Body of pancreas (tissue), 4 donors: ENCODE measurements at regions not wholly inside any gene's neighbourhood (a gene's known extent, or its start where the extent isn't known, plus 50 kb on each side); places are given as distances from the start of the nearest gene placed in this dataset.
A peak's percentile ranks its signal among the peaks of the same experiment; 100 is the strongest.
"Not testable (repeated sequence)": the region's sequence is repeated elsewhere in the genome, so short reads cannot be mapped to it uniquely, and the experiment has no call there.

Source experiments
- ATAC-seq: fragments of 150-250 bp; one replicate; pipeline ENCODE4 v1.9.1; 2016
- DNase-seq, 4 donors: peaks; one replicate each; pipeline ENCODE4 v3.0.0-alpha.2; 2019
- H3K27ac ChIP-seq, 4 donors: fragments of 200-600 bp; sonication (generic); 1 replicate in 3 of 4; 2 replicates in 1 of 4; pipeline versions ENCODE4 v1.5.1 to v1.6.1; 2016 to 2019; ENCODE audit warnings: mild to moderate bottlenecking in 1 of 4, mixed read lengths in 1 of 4, moderate library complexity in 1 of 4
- H3K27me3 ChIP-seq, 2 donors: fragments of 200-600 bp; sonication (generic); one replicate each; pipeline ENCODE4 v1.6.0; 2016; ENCODE audit warnings: mild to moderate bottlenecking in 1 of 2
- H3K36me3 ChIP-seq, 2 donors: fragments of 200-600 bp; sonication (generic); replicated peaks in 1 of 2; 2 replicates each; pipeline ENCODE4 v1.5.1; 2016; ENCODE audit warnings: low read depth in 2 of 2; ENCODE audit not compliant: insufficient read depth in 1 of 2
- H3K4me1 ChIP-seq: fragments of 200-600 bp; sonication (generic); one replicate; pipeline ENCODE4 v1.6.0; 2016
- H3K4me3 ChIP-seq, 2 donors: fragments of 200-600 bp; sonication (generic); 1 replicate in 1 of 2; 2 replicates in 1 of 2; pipeline ENCODE4 v1.5.1; 2016 to 2019
- H3K9me3 ChIP-seq, 3 donors: fragments of 200-600 bp; sonication (generic); 1 replicate in 2 of 3; 2 replicates in 1 of 3; pipeline ENCODE4 v1.5.1; 2016
- POLR2A ChIP-seq, 3 donors: fragments of 450-650 bp; IDR thresholded peaks; one replicate each; pipeline ENCODE4 v1.6.1; 2016; ENCODE audit warnings: antibody characterized with exemption in 3 of 3, mild to moderate bottlenecking in 2 of 3
- WGBS, 2 donors: methylation state at CpG; one replicate each; pipeline ENCODE4 v1.1.5; 2017; 5-methylcytosine and 5-hydroxymethylcytosine counted together
- intact Hi-C: fragments of 100-400 bp; cut with DNase I; formaldehyde crosslinking; loops from one replicate; pipeline ENCODE4 v1.15.1; 2023
- TF ChIP-seq, protein P1 (sequence below), 7 experiments: fragments of 450-650 bp in 4 of 7; fragments of 200-600 bp in 3 of 7; sonication (generic) in 3 of 7; IDR thresholded peaks; one replicate each; pipeline ENCODE4 v1.5.1; 2016 to 2019; ENCODE audit warnings: antibody characterized with exemption in 7 of 7

DNA sequence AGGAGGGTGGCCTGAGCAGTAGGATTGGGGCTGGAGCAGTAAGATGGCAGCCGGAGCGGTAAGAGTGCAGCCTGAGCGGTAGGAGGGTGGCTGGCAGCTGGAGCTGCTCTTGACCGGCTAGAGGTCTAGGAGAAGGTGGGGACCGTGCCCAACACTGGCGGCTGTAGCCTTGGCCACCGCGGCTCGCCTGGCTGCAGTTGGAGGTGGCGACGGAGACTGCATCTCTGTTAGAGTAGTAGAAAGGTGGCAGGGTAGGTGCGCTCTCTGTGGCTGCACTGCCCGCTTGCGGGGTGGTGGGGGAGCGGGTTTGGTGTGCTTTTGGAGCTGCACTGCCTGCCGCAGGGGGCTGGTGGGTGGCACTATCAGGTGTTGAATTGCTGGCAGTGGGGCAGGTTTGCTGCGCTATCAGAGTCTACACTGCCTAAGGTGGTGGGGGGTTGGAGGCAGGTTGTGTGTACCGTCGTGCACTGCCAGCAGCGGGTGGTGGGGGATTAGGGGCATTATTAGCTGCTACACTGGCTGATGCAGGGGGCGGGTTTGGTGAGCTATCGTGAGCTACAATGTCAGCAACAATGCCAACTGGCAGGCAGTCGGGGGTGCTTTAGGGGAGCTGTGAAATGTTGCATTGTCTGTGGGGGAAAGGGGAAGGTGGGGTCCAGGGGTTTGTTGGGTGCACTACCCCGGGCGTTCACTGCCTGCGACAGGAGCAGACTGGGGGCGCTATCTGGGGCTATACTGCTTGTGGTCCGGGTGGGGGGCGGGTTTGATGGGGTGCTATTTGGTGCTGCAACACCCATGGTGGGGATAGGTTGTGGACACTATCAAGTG is 4461.3 kb upstream of the OR11H1 start:
- Histone ChIP-seq H3K4me3 (no peak overlapping the region), H3K36me3 (no peaks in the 10 kb centered on the region), H3K27me3 (no peaks in the 10 kb centered on the region), H3K9me3 (peaks cover 0 to 17% (median 5%) of the 10 kb centered on the region in 3 donors), H3K4me1 (no peaks in the 10 kb centered on the region), H3K27ac (no peak overlapping the region)
- DNase-seq (no peak), ATAC-seq (no peak)
- 72 to 74% methylated on average over 29 of the region's 29 CpGs for WGBS, 2 donors
- intact Hi-C loops: no loop called here
- TF ChIP-seq, protein P1, sequence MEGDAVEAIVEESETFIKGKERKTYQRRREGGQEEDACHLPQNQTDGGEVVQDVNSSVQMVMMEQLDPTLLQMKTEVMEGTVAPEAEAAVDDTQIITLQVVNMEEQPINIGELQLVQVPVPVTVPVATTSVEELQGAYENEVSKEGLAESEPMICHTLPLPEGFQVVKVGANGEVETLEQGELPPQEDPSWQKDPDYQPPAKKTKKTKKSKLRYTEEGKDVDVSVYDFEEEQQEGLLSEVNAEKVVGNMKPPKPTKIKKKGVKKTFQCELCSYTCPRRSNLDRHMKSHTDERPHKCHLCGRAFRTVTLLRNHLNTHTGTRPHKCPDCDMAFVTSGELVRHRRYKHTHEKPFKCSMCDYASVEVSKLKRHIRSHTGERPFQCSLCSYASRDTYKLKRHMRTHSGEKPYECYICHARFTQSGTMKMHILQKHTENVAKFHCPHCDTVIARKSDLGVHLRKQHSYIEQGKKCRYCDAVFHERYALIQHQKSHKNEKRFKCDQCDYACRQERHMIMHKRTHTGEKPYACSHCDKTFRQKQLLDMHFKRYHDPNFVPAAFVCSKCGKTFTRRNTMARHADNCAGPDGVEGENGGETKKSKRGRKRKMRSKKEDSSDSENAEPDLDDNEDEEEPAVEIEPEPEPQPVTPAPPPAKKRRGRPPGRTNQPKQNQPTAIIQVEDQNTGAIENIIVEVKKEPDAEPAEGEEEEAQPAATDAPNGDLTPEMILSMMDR (IDR thresholded peaks at IDR 0.05): no peak
- TF ChIP-seq POLR2A (IDR thresholded peaks at IDR 0.05): no peak

DNA sequence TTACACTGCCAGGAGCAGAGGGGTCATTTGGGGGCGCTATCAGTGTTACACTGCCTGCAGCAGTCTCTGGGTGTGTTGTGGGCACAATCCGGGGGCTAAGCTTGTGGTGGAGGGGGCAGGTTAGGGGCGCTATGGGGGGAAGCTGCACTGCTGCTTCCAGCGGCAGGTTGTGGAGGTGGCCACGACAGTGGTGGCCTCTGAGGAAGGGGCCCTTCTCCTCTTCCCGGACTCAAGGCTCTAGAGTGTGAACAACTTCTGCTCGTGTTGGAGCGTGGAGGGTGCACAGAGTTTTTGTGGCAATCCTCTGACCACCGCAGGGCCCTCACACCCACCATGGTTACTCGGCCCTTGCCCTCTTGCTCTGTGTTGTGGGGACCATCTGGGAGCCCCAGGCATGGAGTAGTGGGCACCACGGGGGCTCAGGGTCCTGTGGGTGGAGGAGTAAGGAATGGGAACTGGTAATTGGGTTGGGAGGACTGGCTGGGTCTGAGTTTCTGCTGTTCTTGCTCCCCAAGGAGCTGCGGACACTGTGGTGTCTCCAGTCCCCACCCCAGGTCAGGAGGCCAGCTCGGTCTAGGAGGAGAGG is 4460.6 kb upstream of the OR11H1 start:
- H3K27ac ChIP-seq, H3K4me3 ChIP-seq, H3K27me3 ChIP-seq, H3K36me3 ChIP-seq, DNase-seq, H3K4me1 ChIP-seq, intact Hi-C loops: not testable (repeated sequence)
- ATAC-seq: peak; percentile 9
- peaks cover 0 to 17% (median 5%) of the 10 kb centered on the region in 3 donors for H3K9me3 ChIP-seq
- WGBS, 2 donors: 55 to 61% methylated on average over 13 of the region's 13 CpGs

DNA sequence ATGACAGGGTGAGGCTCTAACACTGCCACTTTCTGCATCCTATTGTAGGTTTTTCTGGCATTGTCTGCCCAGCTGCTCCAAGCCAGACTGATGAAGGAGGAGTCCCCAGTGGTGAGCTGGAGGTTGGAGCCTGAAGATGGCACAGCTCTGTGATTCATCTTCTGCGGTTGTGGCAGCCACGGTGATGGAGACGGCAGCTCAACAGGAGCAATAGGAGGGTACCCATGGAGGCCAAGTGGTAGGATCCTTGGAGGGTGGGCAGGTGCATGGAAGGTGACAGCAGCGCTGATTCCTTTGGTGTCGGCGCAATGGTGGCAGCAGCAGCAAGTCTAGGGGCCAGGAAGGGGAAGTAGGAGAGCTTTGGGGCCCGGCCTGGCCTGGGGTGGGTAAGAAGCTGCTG is 4460.1 kb upstream of the OR11H1 start:
- WGBS, 2 donors: 52 to 53% methylated on average over 7 of the region's 7 CpGs
- intact Hi-C loops, H3K27me3 ChIP-seq, H3K4me1 ChIP-seq, ATAC-seq, DNase-seq, H3K27ac ChIP-seq, H3K4me3 ChIP-seq, H3K36me3 ChIP-seq: not testable (repeated sequence)
- peaks cover 0 to 17% (median 5%) of the 10 kb centered on the region in 3 donors for H3K9me3 ChIP-seq

DNA sequence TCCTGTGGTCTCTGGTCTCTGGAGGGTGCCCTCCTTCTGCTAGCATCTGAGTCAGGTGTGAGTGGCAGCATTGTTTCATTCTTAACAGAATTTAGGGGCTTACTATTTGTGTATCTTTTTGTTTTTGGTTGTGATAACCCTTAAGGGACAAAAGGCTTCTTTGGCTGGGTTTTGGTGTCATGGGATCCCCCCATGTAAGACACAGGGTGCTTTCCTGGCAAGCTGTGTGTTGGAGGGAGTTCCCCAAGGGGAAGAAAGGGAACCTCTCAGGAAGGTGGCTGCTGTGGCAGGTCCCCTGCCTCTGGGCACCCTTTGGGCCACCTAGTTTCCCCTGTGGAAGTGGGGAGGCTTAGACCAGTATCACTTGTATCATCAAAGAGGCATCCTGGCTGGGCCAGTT is 4459.6 kb upstream of the OR11H1 start:
- H3K4me3 ChIP-seq, H3K36me3 ChIP-seq, intact Hi-C loops, H3K4me1 ChIP-seq, ATAC-seq, H3K27me3 ChIP-seq, DNase-seq, H3K27ac ChIP-seq: not testable (repeated sequence)
- H3K9me3 ChIP-seq: peaks cover 0 to 17% (median 5%) of the 10 kb centered on the region in 3 donors
